M059J (cell line): ENCODE measurements at regions not wholly inside any gene's neighbourhood (a gene's known extent, or its start where the extent isn't known, plus 50 kb on each side); places are given as distances from the start of the nearest gene placed in this dataset.
"Not testable (repeated sequence)": the region's sequence is repeated elsewhere in the genome, so short reads cannot be mapped to it uniquely, and the experiment has no call there.

ENCODE experiments used
- DNase-seq: peaks from one replicate; pipeline ENCODE4 v3.0.0-alpha.2; 2012; ENCODE audit warnings: low read depth

DNA sequence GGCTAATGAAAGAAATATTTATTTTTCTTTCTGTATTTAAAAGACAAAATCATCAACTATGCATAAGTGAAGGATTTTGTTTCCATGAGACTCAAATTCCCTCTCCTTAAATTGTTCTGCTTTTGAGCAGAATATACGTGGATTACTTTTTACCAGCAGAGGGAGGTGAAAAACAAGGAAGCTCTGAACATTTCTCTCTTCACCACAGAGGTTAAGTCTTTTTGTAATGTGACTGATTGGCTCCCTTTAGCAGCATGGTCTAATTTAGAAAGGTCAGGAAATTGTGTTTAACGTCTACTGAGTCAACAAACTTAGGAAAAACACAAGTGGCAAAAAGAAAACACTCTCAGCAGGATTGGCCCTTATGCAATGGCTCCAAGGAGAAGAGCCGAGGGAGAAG is 55.1 kb upstream of the F9 start:
- no peak for DNase-seq

DNA sequence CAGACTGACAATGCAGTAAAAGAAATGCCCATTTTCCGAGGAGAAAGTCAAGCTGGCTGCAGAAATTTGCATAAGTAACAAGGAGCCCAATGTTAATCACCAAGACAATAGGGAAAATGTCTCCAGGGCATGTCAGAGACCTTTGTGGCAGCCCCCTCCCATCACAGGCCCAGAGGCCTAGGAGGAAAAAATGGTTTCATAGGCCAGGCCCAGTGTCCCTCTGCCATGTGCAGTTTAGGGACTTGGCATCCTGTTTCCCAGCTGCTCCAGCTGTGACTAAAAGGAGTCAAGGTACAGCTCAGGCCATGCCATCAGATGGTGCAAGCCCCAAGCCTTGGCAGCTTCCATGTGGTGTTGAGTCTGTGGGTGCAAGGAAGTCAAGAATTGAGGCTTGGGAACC is 68.6 kb upstream of the F9 start:
- not testable (repeated sequence) for DNase-seq

DNA sequence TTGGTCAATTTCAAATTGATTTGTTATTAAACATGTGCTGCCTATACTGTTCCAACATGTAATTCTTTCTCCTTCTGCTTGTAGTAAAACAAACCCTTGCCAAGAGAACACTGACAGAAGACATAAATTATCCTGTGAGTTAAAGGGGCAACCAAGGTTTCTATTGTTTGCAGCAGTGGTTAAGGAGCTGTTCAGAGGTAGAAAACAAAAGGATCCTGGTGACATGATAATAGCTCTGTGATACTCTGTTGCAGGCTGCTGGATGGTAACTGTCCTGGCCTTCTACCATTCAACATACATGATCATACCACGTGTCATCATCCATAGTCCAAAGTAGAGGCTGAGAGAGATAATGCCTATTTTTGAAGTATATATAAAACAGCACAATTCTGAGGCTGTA is 75.8 kb upstream of the F9 start:
- DNase-seq = no peak

DNA sequence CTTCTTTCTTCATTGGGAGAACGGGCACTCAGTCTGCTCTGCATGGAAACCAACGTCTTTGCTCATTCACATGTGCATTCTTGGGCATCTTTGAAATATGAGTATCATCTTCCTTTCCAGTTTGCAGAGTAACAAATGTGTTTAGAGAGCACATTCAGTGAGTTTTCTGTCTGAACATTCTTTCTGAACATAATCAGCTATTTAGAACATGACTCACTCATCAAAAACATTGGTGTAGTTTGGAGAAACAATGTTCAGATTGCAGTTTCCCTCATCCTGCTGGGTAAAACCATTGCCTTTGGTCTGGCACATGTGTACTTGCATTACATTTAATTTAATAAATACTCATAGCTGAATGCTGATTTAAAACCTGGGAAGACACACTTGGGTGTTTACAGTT is 81.5 kb upstream of the F9 start:
- DNase-seq = peak; percentile 2

DNA sequence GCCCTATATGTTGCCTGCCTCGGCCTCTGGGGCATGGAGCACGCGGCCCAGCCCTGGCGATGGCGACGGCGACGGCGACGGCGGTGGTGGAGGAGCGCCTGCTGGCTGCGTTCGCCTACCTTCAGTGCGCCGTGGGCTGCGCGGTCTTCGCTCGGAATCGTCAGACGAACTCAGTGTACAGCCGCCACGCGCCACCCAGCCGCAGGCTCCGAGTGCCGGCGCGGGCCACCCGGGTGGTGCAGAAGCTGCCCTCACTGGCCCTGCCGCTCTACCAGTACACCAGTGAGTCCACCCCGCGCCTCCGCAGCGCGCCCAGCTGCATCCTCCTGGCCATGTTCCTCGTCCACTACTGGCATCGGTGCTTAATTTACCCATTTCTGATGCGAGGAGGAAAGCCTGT is 83.7 kb upstream of the F9 start:
- no peak for DNase-seq

DNA sequence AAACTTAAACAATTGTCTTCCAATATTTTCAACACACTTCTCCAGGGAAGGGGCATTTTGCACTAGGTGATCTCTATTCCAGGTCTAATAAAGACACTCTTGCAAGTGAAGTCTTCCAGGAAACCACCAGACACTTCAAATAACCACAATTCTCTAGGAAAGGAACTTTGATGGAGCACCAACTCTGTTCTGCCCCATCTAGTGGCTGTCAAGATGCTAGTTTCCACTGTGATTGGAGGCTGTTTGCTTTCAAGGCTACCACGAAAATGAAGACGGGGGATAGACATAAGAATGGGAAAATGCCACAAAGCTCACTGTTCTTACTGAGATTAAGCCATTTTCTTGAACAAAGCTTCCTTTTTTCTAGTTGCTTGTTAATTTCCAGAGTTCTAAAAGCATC is 100.6 kb upstream of the F9 start:
- DNase-seq = peak; percentile 22

DNA sequence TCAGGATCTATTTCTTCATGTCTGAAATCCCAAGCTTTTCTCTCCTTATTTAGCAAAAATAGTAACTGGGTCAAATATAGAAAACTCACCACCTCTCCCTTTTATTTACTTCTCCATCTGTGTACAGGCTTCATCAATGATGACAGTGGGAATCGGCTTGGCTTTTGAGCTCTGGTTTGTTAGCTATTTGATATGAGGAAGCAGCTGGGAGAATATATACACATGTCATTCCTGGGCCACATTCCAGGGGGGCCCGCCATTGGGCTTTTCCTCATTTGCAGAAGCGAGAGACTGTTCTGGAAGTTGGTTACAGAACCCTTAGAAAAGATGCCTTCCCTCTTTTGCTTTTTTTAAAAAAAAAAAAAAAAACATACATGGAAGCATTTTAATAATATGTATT is 107.4 kb upstream of the F9 start:
- no peak for DNase-seq

DNA sequence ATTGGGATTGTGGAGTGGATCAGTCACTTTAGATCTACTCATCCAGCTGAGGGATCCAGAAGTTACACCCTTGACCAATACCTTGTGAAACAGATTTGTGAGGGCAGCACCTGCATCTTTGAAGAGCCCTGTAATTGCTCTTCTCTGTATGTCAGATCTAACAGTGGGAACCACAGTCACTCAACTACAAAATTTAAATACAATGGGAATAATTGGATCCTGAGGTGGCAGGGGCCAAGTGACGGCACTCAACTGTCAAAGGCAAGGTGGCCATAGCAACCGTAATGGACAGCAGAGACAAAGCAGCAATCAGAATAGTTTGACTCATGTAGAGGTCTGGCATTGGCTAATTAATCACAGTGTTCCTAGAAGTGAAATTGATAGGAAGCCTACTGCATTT is 132.3 kb upstream of the F9 start:
- not testable (repeated sequence) for DNase-seq

DNA sequence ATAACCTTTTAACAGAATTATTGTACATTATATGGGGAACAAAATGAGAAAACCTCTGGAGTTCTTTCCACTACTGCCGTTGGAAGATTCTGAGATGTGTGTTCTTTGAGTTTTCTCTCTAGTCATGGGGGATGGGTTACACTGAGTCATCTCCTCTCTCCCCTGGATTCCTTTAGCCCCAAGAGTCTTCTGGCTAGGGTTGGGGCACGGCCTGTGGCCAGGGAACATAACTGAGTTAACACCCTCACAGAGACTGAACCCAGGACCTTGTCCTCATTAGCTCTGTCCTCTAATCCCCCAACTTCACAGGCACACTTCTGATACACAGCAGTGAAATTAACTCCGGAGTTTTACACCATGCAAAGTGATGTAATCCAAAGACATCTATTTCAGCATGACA is 142.3 kb upstream of the F9 start:
- no peak for DNase-seq

DNA sequence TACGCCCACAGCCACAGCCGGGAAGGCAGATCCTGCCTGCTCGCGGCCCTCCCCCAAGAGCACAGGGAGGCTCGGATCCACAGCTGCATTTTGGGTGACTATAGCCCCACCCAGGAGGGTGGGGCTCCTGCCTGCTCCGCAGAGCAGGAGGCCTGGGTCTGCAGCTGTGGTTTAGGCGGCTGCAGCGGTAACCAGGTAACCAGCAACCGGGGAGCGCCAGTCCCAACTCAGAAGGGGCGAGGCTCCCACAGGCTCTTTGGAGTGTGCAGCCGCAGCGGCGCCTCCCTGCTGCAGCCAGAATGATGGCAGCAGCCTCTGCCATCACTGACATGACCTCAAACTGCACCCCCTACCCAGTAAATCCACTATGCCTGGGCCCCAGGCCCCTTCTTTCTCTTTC is 148.0 kb upstream of the F9 start:
- no peak for DNase-seq

DNA sequence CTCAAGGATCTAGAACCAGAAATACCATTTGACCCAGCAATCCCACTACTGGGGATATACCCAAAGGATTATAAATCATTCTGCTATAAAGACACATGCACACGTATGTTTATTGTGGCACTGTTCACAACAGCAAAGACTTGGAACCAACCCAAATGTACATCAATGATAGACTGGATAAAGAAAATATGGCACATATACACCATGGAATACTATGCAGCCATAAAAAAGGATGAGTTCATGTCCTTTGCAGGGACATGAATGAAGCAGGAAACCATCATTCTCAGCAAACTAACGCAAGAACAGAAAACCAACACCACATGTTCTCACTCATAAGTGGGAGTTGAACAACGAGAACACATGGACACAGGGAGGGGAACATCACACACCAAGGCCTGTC is 154.0 kb upstream of the F9 start:
- not testable (repeated sequence) for DNase-seq

DNA sequence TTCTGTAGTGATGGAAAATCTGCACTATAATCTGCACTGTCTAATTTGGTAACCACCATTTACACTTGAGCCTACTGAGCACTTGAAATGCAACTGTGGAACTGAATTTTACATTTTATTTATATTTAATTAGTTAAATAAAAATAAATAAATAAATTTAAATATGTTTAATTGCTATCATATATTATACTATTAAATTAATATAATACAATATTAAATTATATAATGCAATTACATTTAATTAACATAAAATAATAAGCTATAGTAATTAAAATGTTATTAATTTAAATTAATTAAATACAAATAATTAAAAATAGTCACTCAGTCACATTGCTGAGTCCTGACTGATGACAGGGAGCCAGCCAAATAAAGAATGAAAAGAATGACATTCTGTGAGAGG is 170.2 kb upstream of the F9 start:
- DNase-seq = no peak

DNA sequence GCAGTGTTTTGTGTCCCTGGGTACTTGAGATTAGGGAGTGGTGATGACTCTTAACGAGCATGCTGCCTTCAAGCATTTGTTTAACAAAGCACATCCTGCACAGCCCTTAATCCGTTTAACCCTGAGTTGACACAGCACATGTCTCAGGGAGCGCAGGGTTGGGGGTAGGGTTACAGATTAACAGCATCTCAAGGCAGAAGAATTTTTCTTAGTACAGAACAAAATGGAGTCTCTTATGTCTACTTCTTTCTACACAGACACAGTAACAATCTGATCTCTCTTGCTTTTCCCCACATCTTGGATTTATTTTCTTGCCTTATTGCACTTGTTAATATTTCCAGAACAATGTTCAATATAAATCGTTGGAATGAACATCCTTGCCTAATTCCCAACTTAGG is 187.9 kb upstream of the F9 start:
- not testable (repeated sequence) for DNase-seq

DNA sequence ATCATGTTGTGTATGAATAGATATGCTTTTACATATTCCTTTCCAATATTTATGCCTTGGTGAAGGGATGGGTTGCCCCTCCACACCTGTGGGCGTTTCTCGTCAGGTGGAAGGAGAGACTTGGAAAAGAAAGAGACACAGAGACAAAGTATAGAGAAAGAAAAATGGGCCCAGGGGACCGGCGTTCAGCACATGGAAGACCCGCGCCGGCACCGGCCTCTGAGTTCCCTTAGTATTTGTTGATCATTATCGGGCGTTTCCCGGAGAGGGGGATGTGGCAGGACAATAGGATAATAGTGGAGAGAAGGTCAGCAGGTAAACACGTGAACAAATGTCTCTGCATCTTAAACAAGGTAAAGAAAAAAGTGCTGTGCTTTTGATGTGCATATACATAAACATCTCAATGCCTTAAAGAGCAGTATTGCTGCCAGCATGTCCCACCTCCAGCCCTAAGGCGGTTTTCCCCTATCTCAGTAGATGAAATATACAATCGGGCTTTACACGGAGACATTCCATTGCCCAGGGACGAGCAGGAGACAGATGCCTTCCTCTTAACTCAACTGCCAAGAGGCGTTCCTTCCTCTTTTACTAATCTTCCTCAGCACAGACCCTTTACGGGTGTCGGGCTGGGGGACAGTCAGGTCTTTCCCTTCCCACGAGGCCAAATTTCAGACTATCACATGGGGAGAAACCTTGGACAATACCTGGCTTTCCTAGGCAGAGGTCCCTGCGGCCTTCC is 188.5 kb upstream of the F9 start:
- DNase-seq = not testable (repeated sequence)

DNA sequence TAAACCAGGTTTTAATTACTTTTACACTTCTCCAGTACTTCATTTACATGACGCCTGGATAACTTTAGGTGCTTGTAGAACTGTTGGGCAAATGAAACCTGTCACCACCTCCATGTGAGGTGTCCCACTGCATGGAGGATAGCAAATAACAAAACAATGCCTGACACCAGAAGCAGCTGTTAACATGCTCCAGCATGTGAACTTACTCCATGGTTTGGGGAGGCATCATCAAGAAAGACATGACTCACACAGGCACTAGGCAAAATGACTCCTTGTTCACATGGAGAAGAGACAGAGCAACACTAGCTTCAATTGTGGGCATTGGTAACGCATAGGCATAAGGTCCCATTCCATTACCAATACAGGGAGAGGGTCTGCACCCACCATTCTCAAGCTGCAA is 198.1 kb upstream of the F9 start:
- DNase-seq = no peak

DNA sequence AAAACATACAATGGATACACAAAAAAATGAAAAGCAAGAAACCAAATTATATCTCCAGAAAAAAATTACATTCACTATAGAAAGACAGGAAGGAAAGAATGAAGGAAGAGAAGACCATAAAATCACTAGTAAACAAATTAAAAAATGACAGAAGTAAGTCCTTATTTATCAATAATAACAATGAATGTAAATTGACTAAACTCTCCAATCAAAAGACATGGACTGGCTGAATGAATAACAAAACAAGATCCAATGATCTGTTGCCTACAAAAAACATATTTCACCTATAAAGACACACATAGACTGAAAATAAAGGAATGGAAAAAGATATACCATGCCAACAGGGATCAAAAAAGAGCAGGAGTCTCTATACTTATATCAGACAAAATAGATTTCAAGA is 203.2 kb upstream of the F9 start:
- no peak for DNase-seq

DNA sequence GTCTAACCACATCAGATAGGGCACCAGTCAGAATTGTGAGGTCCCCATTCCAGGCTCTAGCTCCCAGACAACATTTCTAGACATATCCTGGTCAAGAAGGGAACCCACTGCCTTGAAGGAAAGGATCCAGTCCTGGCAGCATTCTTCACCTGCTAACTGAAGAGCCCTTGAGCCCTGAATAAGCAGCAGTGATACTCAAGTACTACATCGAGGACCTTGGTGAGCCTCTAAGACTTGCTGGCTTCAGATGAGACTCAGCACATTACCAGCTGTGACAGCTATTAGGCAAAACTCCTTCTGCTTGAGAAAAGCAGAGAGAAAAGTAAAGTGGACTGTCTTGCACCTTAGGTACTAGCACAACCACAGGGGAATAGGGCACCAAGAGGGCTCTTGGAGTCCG is 205.8 kb upstream of the F9 start:
- DNase-seq = no peak

DNA sequence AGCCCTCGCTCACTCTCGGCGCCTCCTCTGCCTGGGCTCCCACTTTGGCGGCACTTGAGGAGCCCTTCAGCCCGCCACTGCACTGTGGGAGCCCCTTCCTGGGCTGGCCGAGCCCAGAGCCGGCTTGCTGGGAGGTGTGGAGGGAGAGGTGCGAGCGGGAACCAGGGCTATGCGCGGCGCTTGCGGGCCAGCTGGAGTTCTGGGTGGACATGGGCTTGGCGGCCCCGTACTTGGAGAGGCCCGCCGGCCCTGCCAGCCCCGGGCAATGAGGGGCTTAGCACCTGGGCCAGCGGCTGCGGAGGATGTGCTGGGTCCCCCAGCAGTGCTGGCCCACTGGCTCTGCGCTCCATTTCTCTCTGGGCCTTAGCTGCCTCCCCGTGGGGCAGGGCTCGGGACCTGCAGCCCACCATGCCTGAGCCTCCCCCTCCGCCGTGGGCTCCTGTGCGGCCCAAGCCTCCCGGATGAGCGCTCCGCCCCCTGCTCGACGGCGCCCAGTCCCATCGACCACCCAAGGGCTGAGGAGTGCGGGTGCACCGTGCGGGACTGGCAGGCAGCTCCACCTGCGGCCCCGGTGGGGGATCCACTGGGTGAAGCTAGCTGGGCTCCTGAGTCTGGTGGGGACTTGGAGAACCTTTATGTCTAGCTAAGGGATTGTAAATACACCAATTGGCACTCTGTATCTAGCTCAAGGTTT is 209.7 kb upstream of the F9 start:
- DNase-seq = not testable (repeated sequence)

DNA sequence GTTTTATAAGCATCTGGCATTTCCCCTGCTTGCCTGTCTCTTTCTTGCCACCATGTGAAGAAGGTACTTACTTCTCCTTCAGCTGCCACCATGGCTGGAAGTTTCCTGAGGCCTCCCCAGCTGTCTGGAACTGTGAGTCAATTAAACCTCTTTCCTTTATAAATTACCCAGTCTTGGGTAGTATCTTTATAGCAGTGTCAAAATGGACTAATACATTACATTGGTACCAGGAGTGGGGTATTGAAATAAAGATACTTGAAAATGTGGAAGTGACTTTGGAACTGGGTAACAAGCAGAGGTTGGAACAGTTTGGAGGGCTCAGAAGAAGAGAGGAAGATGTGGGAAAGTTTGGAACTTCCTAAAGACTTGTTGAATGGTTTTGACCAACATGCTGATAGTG is 223.9 kb upstream of the F9 start:
- not testable (repeated sequence) for DNase-seq

DNA sequence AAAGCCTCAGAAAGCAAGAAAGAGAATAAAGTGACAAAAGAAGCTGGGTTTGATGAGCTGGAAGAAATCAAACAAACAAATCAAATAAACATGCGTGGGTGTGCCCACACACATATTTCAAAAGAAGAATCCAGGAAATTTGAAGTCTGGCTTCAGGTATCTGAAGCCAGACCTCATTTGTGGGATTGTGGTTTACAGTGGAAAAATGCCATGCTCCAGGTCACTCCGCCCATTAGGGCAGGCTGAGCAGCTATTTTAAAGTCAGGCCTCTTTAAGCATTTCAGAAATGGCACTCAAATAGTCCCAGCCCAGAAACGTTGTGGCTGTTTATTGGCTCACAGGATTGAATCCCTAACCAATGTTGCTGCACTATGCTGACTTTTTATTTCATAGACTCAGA is 226.1 kb upstream of the F9 start:
- DNase-seq = peak; percentile 63

DNA sequence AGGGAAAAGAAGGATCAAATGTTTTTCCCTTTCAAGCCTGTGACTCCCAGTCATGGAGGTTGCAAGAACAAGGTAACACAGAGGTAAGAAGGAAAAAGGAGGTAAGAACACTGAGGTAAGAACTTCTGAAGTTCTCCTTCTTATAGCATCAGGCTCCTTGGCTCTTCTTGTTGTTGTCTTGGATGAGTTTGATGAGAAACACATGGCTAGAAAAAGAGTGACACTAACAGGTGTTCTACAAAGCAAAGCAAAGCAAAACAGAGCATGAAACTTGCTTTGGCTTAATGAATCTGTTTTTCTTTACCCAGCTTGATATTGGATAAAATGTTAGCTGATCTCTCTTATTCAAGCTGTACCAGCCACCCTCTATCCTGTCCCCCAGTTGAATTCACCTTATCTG is 231.2 kb upstream of the F9 start:
- DNase-seq = no peak

DNA sequence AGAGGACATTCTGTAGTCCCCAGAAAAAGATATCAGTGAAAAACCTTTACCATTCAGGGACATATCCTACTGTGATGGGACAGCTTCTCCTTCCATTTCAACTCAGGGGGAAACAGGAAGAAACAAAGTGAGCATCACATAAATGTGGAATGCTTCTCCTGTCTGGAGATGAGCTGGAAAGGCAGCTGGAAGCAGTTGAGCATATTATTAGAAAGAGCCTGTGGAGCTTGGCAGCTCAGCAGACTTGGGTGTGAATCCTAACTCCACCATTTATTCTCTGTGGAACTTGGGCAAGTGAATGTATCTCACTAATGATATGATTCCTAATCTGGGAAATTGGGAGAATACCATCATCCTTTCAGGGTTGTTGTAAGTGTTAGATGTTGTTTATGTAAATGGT is 232.1 kb upstream of the F9 start:
- no peak for DNase-seq

DNA sequence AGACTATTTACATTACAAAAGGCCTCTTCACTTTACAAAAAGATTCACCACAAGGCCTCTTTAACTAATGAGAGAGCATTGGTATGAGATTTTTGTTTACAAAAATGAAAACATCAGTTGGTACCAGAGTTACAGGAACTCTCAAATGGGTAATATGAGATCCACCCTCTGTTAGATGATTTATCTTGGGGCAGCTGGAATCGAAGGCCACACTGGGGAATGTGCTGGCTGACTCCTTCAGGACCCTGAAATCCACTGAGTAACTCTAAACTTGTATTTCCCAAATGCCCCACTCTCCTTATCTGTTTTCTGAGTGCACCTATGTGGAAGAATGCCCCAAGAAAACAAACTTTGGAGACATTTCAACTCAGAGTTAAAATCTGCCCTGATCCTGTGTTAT is 232.9 kb upstream of the F9 start:
- DNase-seq = no peak

DNA sequence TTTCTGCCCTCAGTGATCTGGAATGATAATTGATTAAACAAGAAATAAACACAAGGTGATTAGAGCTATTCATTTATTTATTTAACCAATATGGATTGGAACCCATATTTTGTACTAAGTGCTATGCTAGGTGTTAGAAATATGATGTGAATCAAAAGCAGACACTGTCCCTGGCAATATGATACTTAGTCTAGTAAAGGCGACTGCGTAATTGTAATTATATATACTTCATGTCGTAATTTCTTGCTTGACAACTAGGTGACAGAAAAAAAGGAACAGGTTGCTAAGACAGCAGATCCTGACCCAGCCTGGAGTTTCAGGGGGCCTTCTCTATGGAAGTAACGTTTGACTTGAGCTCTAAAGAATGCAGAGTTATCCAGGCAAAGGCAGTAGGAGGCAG is 236.5 kb upstream of the F9 start:
- no peak for DNase-seq
